Right atrium auricular region (tissue), 2 donors: ENCODE measurements at regions not wholly inside any gene's neighbourhood (a gene's known extent, or its start where the extent isn't known, plus 50 kb on each side); places are given as distances from the start of the nearest gene placed in this dataset.

Experiments
- DNase-seq: peaks from one replicate; pipeline ENCODE4 v3.0.0-alpha.2; 2019; ENCODE audit warnings: low spot score
- H3K27ac ChIP-seq, 2 donors: fragments of 200-600 bp; sonication (generic); 1 replicate in 1 of 2; 2 replicates in 1 of 2; pipeline ENCODE4 v1.5.1; 2016 to 2019
- H3K27me3 ChIP-seq, 2 donors: fragments of 200-600 bp; sonication (generic); one replicate each; pipeline versions ENCODE4 v1.5.1 to v1.6.0; 2017 to 2019
- H3K36me3 ChIP-seq: fragments of 200-600 bp; sonication (generic); one replicate; pipeline ENCODE4 v1.5.1; 2016
- H3K4me1 ChIP-seq, 2 donors: fragments of 200-600 bp; sonication (generic); one replicate each; pipeline versions ENCODE4 v1.5.1 to v1.6.0; 2017 to 2019
- H3K4me3 ChIP-seq, 2 donors: fragments of 200-600 bp; sonication (generic); 1 replicate in 1 of 2; 2 replicates in 1 of 2; pipeline ENCODE4 v1.5.1; 2017 to 2019; ENCODE audit warnings: mild to moderate bottlenecking in 1 of 2, moderate library complexity in 1 of 2
- H3K9me3 ChIP-seq, 2 donors: fragments of 200-600 bp; sonication (generic); one replicate each; pipeline ENCODE4 v1.5.1; 2019
- TF ChIP-seq, protein P1 (sequence below), 2 donors: fragments of 200-600 bp; sonication (generic); IDR thresholded peaks; one replicate each; pipeline ENCODE4 v1.5.1; 2019; ENCODE audit warnings: antibody characterized with exemption in 2 of 2

GRCh38 chr4:137131201-137131600 is 401.1 kb downstream of the PCDH18 start:
- Histone ChIP-seq H3K9me3 (no peaks in the 10 kb centered on the region), H3K4me3 (no peak overlapping the region), H3K27me3 (no peaks in the 10 kb centered on the region), H3K36me3 (no peaks in the 10 kb centered on the region), H3K27ac (no peak overlapping the region), H3K4me1 (no peaks in the 10 kb centered on the region)
- DNase-seq: no peak
- TF ChIP-seq, protein P1, sequence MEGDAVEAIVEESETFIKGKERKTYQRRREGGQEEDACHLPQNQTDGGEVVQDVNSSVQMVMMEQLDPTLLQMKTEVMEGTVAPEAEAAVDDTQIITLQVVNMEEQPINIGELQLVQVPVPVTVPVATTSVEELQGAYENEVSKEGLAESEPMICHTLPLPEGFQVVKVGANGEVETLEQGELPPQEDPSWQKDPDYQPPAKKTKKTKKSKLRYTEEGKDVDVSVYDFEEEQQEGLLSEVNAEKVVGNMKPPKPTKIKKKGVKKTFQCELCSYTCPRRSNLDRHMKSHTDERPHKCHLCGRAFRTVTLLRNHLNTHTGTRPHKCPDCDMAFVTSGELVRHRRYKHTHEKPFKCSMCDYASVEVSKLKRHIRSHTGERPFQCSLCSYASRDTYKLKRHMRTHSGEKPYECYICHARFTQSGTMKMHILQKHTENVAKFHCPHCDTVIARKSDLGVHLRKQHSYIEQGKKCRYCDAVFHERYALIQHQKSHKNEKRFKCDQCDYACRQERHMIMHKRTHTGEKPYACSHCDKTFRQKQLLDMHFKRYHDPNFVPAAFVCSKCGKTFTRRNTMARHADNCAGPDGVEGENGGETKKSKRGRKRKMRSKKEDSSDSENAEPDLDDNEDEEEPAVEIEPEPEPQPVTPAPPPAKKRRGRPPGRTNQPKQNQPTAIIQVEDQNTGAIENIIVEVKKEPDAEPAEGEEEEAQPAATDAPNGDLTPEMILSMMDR (IDR thresholded peaks at IDR 0.05): no peak

DNA sequence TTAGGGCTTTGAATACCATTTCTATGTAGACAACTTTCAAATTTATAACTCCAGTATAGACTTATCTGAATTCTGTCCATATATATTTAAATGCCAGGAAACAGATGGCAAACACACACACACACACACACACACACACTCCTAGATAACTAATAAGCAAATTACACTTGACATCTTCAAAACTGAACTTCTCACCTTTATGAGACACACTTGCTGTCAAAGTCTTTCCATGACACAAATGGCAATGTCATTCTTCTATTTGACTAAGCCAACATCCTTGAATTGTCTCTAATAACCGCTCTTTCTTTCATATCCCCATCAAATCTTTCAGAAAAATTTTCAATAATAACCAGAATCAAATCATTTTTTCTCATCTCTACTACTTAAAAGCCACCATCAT is 402.4 kb downstream of the PCDH18 start:
- TF ChIP-seq, protein P1 (IDR thresholded peaks at IDR 0.05): no peak
- no peak for DNase-seq
- H3K4me3 ChIP-seq: no peak overlapping the region
- H3K27me3 ChIP-seq: no peaks in the 10 kb centered on the region
- no peaks in the 10 kb centered on the region for H3K9me3 ChIP-seq
- no peaks in the 10 kb centered on the region for H3K4me1 ChIP-seq
- H3K27ac ChIP-seq: no peak overlapping the region
- no peaks in the 10 kb centered on the region for H3K36me3 ChIP-seq

DNA sequence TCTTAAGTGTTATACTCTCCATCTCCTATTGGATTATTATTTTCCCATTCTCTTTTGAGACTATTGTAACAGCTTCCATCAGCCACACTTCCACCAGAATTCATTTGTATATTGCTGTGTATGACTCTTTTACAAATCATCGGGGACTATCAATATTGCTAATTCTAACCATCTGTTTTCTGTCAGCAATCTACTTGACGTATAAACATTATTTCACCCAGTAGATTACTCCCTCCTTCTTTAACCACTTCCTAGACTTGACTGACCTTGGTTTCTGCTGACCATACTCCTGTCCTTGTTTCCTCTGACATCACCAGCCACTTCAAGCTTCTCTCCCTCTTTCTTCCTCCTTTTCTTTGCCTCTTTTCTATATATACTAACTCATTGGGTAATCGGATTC is 402.9 kb downstream of the PCDH18 start:
- no peak overlapping the region for H3K4me3 ChIP-seq
- no peaks in the 10 kb centered on the region for H3K9me3 ChIP-seq
- no peaks in the 10 kb centered on the region for H3K36me3 ChIP-seq
- TF ChIP-seq, protein P1 (IDR thresholded peaks at IDR 0.05): no peak
- H3K4me1 ChIP-seq: no peaks in the 10 kb centered on the region
- no peaks in the 10 kb centered on the region for H3K27me3 ChIP-seq
- H3K27ac ChIP-seq: no peak overlapping the region
- no peak for DNase-seq

DNA sequence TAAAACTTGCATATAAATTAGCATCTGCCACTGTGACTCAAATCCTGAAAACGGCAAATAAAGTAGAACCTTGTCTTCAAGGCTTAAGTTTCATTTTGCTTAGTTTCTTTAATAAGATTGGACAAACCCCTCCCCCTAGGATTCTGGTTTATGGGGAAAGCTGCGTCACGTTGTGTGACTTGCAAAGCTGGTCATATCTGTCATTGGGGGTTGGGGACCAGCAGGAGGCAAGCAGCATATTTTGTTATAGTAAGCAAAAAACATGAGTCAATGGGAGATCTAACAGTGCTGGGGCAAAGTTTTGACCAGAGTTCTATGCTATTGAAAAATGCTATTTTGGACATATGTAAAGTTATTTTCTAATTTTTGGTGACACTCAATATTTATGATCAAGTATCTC is 407.3 kb downstream of the PCDH18 start:
- Histone ChIP-seq H3K27ac (no peak overlapping the region), H3K27me3 (no peaks in the 10 kb centered on the region), H3K36me3 (no peaks in the 10 kb centered on the region), H3K4me3 (peak overlapping the region; percentile 12 to 27), H3K4me1 (no peaks in the 10 kb centered on the region), H3K9me3 (no peaks in the 10 kb centered on the region)
- DNase-seq: no peak
- TF ChIP-seq, protein P1 (IDR thresholded peaks at IDR 0.05): no peak

DNA sequence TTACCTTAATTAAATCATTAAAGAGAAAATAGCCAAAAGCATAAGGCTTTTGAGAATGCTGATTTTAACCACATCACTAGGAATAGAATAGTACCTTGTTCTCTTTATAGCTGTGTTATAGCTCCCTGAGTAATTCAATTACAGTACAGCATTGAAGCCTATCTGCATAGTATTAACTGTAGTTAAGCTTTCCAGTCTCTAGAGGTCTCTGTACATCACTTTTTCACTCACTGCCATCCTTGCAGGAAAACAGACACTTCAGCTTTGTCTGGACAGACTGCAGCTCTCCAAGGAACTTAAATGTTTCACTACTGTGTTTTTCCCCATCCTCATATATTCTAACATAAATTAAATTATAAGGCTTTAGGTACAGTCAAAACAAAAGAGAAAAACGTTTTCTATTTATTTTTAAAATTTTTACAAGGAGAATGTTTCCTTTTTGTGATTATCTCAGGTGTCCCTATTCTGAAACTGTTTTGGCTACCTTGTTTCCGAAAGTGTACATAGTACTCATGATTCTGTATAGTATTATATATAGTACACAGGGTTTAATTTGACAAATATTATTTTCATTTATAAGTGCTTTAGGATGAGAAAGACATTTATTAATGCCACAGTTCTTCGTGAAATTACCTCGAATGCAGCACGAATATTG is 407.9 kb downstream of the PCDH18 start:
- TF ChIP-seq, protein P1 (IDR thresholded peaks at IDR 0.05): peak; percentile 24 to 75
- DNase-seq: no peak
- no peaks in the 10 kb centered on the region for H3K9me3 ChIP-seq
- peak overlapping the region; percentile 12 to 27 for H3K4me3 ChIP-seq
- no peak overlapping the region for H3K27ac ChIP-seq
- H3K4me1 ChIP-seq: no peaks in the 10 kb centered on the region
- no peaks in the 10 kb centered on the region for H3K27me3 ChIP-seq
- no peaks in the 10 kb centered on the region for H3K36me3 ChIP-seq

DNA sequence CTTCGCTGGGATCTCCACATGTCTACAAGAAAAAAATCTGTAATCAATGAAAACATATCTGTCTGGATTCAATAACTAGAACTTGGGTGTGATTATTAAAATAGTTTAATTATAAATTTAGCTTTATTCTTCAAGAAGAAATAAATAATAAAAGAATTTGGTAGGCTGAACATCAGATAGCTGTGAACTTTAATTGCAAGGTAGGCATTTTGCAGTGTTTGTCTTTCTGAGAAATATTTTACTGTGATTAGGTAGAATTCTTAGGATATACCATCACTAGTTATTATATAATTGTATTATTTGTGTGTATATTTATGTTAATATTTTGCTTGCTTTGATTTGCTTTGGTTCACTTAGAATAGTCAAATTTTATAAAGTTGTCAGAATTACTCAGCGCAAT is 409.4 kb downstream of the PCDH18 start:
- TF ChIP-seq, protein P1 (IDR thresholded peaks at IDR 0.05): no peak
- no peaks in the 10 kb centered on the region for H3K9me3 ChIP-seq
- no peaks in the 10 kb centered on the region for H3K27me3 ChIP-seq
- H3K36me3 ChIP-seq: no peaks in the 10 kb centered on the region
- H3K4me1 ChIP-seq: no peaks in the 10 kb centered on the region
- H3K27ac ChIP-seq: no peak overlapping the region
- no peak for DNase-seq
- no peak overlapping the region for H3K4me3 ChIP-seq
